DND-41 (cell line): ENCODE measurements at regions not wholly inside any gene's neighbourhood (a gene's known extent, or its start where the extent isn't known, plus 50 kb on each side); places are given as distances from the start of the nearest gene placed in this dataset.

Source experiments
- ATAC-seq: fragments of 200-7000 bp; cut with Tn5 transposase; 3 replicates; pipeline ENCODE4 v1.9.1; 2021; ENCODE audit warnings: low read depth; ENCODE audit not compliant: insufficient read depth
- DNase-seq: peaks from one replicate; pipeline ENCODE4 v3.0.0-alpha.2; 2020
- H2AFZ ChIP-seq: 2 replicates; pipeline ENCODE4 v1.6.0; 2012; ENCODE audit warnings: low read depth, low read length
- H3K27ac ChIP-seq: 2 replicates; pipeline ENCODE4 v1.5.1; 2012; ENCODE audit warnings: low read length, inconsistent platforms
- H3K27me3 ChIP-seq: fragments of 200-600 bp; sonication (generic); 2 replicates; pipeline ENCODE4 v1.6.0; 2012; ENCODE audit warnings: low read length, mild to moderate bottlenecking, inconsistent platforms; ENCODE audit not compliant: insufficient read depth, poor library complexity
- H3K36me3 ChIP-seq: 2 replicates; pipeline ENCODE4 v1.5.1; 2012; ENCODE audit warnings: low read length, inconsistent platforms; ENCODE audit not compliant: insufficient read depth
- H3K4me1 ChIP-seq: 2 replicates; pipeline ENCODE4 v1.5.1; 2012; ENCODE audit warnings: mild to moderate bottlenecking, low read length; ENCODE audit not compliant: insufficient read depth
- H3K4me2 ChIP-seq: 2 replicates; pipeline ENCODE4 v1.6.0; 2012; ENCODE audit warnings: mild to moderate bottlenecking, moderate library complexity, low read length, inconsistent platforms; ENCODE audit not compliant: insufficient read depth
- H3K4me3 ChIP-seq, 2 experiments: fragments of 200-600 bp in 1 of 2; shearing (Covaris generic) in 1 of 2; 2 replicates each; pipeline ENCODE4 v1.5.1; 2012 to 2016; ENCODE audit warnings: inconsistent platforms in 2 of 2, low read length in 2 of 2, mild to moderate bottlenecking in 2 of 2, low read depth in 1 of 2, moderate library complexity in 1 of 2
- H3K79me2 ChIP-seq: 2 replicates; pipeline ENCODE4 v1.6.0; 2012; ENCODE audit warnings: low read length, inconsistent platforms; ENCODE audit not compliant: insufficient read depth
- H3K9ac ChIP-seq: 2 replicates; pipeline ENCODE4 v1.6.0; 2012; ENCODE audit warnings: low read depth, mild to moderate bottlenecking, inconsistent platforms, low read length, moderate library complexity
- H3K9me3 ChIP-seq: 2 replicates; pipeline ENCODE4 v1.5.1; 2012; ENCODE audit warnings: low read length, moderate library complexity, mild to moderate bottlenecking, inconsistent platforms; ENCODE audit not compliant: insufficient read depth, severe bottlenecking
- H4K20me1 ChIP-seq: 2 replicates; pipeline ENCODE4 v1.6.0; 2012; ENCODE audit warnings: low read length; ENCODE audit not compliant: insufficient read depth
- CTCF ChIP-seq: IDR thresholded peaks from 2 replicates; pipeline ENCODE4 v1.5.1; 2012; ENCODE audit warnings: borderline replicate concordance, low read length, moderate library complexity, mild to moderate bottlenecking; ENCODE audit not compliant: poor library complexity, severe bottlenecking; ENCODE audit errors: extremely low read depth
- EZH2 ChIP-seq: IDR thresholded peaks from 3 replicates; pipeline ENCODE4 v1.6.1; 2012; ENCODE audit warnings: borderline replicate concordance, low read depth, mild to moderate bottlenecking, moderate library complexity, low read length, inconsistent platforms; ENCODE audit not compliant: severe bottlenecking

- no peaks in the 10 kb centered on the region for H4K20me1 ChIP-seq
- H2AFZ ChIP-seq: no peak overlapping the region
- ATAC-seq (no peak), DNase-seq (no peak)
- H3K4me3 ChIP-seq: no peak overlapping the region
- no peaks in the 10 kb centered on the region for H3K27me3 ChIP-seq
- no peak overlapping the region for H3K27ac ChIP-seq
- H3K79me2 ChIP-seq: no peaks in the 10 kb centered on the region
- H3K9me3 ChIP-seq: no peaks in the 10 kb centered on the region
- no peaks in the 10 kb centered on the region for H3K4me1 ChIP-seq
- no peak for TF ChIP-seq EZH2
- no peak for TF ChIP-seq CTCF
- H3K9ac ChIP-seq: no peak overlapping the region
- no peaks in the 10 kb centered on the region for H3K36me3 ChIP-seq
- H3K4me2 ChIP-seq: no peak overlapping the region
Measured at GRCh38 chr19:31146015-31146414, 203.2 kb downstream of the TSHZ3 start.

GRCh38 chr19:31145007-31145406, 204.2 kb downstream of the TSHZ3 start:
- Histone ChIP-seq H3K27ac (no peak overlapping the region), H3K79me2 (no peaks in the 10 kb centered on the region), H3K4me1 (no peaks in the 10 kb centered on the region), H3K9ac (no peak overlapping the region), H4K20me1 (no peaks in the 10 kb centered on the region), H3K4me2 (no peak overlapping the region), H2AFZ (no peak overlapping the region), H3K27me3 (no peaks in the 10 kb centered on the region), H3K9me3 (no peaks in the 10 kb centered on the region), H3K4me3 (no peak overlapping the region), H3K36me3 (no peaks in the 10 kb centered on the region)
- DNase-seq (no peak), ATAC-seq (no peak)
- TF ChIP-seq CTCF (no peak), EZH2 (no peak)

GRCh38 chr19:31144075-31144870, 205.0 kb downstream of the TSHZ3 start:
- Histone ChIP-seq H3K27me3 (no peaks in the 10 kb centered on the region), H3K4me1 (no peaks in the 10 kb centered on the region), H3K9ac (no peak overlapping the region), H3K27ac (no peak overlapping the region), H3K9me3 (no peaks in the 10 kb centered on the region), H2AFZ (no peak overlapping the region), H3K36me3 (no peaks in the 10 kb centered on the region), H3K4me3 (no peak overlapping the region), H3K79me2 (no peaks in the 10 kb centered on the region), H4K20me1 (no peaks in the 10 kb centered on the region), H3K4me2 (no peak overlapping the region)
- DNase-seq (no peak), ATAC-seq (no peak)
- TF ChIP-seq EZH2 (no peak), CTCF (no peak)
